Epithelial cell of proximal tubule (primary cell): ENCODE measurements at regions not wholly inside any gene's neighbourhood (a gene's known extent, or its start where the extent isn't known, plus 50 kb on each side); places are given as distances from the start of the nearest gene placed in this dataset.

Experiments used
- DNase-seq: peaks from one replicate; pipeline ENCODE4 v3.0.0-alpha.2; 2011; ENCODE audit warnings: low read depth
- H3K4me3 ChIP-seq: 2 replicates; pipeline ENCODE4 v1.5.1; 2011; ENCODE audit warnings: low read depth, mild to moderate bottlenecking, low read length
- CTCF ChIP-seq: conservative IDR thresholded peaks from 2 replicates; pipeline ENCODE4 v1.5.1; 2012; ENCODE audit warnings: low read depth, mild to moderate bottlenecking, low read length

- no peak for TF ChIP-seq CTCF
- no peak overlapping the region for H3K4me3 ChIP-seq
- no peak for DNase-seq
Observed at GRCh38 chr6:82015526-82015925, 232.0 kb downstream of the IBTK start.

GRCh38 chr6:82015043-82015442 lies 232.5 kb downstream of the IBTK start:
- TF ChIP-seq CTCF: no peak
- H3K4me3 ChIP-seq: no peak overlapping the region
- no peak for DNase-seq

- no peak for DNase-seq
Observed at GRCh38 chr6:82013561-82014530, 233.7 kb downstream of the IBTK start.

GRCh38 chr6:82006027-82006738 lies 241.4 kb downstream of the IBTK start:
- no peak overlapping the region for H3K4me3 ChIP-seq
- no peak for DNase-seq
- TF ChIP-seq CTCF: peak; percentile 84

More at GRCh38 chr6:82013561-82014530, 233.7 kb downstream of the IBTK start:
- no peak overlapping the region for H3K4me3 ChIP-seq
- TF ChIP-seq CTCF: no peak

GRCh38 chr6:82000551-82000950 lies 247.0 kb downstream of the IBTK start:
- DNase-seq: no peak
- no peak overlapping the region for H3K4me3 ChIP-seq
- no peak for TF ChIP-seq CTCF

- TF ChIP-seq CTCF: no peak
- no peak overlapping the region for H3K4me3 ChIP-seq
- DNase-seq: no peak
Observed at GRCh38 chr6:81999826-82000225, 247.3 kb upstream of the TENT5A start.
